ENCODE measurements at regions not wholly inside any gene's neighbourhood (a gene's known extent, or its start where the extent isn't known, plus 50 kb on each side); places are given as distances from the start of the nearest gene placed in this dataset.

DNA sequence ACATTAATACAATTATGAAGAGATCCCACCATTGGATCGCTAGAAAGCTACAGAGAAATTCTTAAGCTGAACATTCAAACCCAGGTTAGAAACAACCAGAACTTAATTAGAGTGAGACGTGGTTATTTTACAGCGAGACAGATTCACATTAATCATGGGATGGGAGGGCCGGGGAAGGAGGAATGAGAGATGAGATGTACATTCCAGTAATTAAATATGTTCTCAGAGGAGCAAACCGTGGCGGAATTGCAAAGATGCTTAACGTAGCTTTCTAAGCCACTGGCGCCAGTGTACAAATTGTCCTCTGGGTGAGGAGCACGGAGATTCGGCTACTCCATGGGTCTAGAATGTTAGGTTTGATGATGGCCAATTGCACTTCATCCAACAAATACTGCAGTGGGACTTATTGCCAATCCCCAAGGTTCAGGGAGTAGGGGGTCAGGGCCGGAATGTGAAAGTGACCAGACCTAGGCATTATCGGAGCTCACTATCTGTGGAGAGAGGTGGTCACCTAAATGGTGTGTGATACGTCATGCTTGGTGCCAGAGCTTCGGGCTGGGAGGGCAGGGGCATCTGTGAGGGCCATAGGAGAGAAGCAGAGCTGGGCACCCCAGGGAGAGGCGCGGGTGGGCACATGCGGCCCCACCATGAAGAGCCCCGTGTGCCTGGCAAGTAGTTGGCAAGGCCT lies 114.7 kb downstream of the EDN3 start:
- Histone ChIP-seq H3K36me3 (ENCODE audit: control insufficient read depth, insufficient read depth, low read length) (no peaks in the 10 kb centered on the region), H3K9me3 (ENCODE audit: control insufficient read depth, low read depth, low read length) (no peaks in the 10 kb centered on the region), H3K4me3 (ENCODE audit: low read length) (no peak overlapping the region), H3K27ac (ENCODE audit: low read length) (no peak overlapping the region), H3K27me3 (ENCODE audit: control insufficient read depth, insufficient read depth, low read length) (peaks cover 17% of the 10 kb centered on the region), H3K4me1 (ENCODE audit: control insufficient read depth, insufficient read depth, low read length) (no peaks in the 10 kb centered on the region)
- no peak for DNase-seq
- no CpG with 5 or more reads among the region's 18 CpGs for WGBS (ENCODE audit: insufficient coverage, low lambda C conversion rate)

DNA sequence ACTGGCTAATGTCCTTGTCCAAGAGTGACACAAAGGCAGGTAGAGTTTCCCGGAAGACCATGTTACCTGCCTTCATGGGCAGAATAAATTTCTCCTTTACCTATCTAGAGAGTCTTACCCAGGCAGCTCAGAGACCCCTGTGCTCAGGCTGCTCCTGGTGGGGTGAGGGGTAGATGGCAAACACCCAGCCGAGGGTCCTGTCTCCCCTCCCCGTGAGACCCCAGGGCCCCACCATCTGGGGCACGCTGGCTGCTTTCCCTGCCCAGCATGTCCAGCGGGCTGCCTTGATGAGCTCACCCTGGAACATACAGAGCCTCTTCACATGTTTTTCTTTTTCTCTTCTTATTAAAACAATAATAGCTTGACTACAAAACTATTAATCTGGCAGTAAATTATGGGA lies 116.5 kb downstream of the EDN3 start:
- Histone ChIP-seq H3K4me3 (ENCODE audit: low read length) (no peak overlapping the region), H3K4me1 (ENCODE audit: control insufficient read depth, insufficient read depth, low read length) (no peaks in the 10 kb centered on the region), H3K36me3 (ENCODE audit: control insufficient read depth, insufficient read depth, low read length) (no peaks in the 10 kb centered on the region), H3K9me3 (ENCODE audit: control insufficient read depth, low read depth, low read length) (no peaks in the 10 kb centered on the region), H3K27ac (ENCODE audit: low read length) (no peak overlapping the region), H3K27me3 (ENCODE audit: control insufficient read depth, insufficient read depth, low read length) (peaks cover 17% of the 10 kb centered on the region)
- WGBS (ENCODE audit: insufficient coverage, low lambda C conversion rate), result no CpG with 5 or more reads among the region's 5 CpGs
- no peak for DNase-seq

DNA sequence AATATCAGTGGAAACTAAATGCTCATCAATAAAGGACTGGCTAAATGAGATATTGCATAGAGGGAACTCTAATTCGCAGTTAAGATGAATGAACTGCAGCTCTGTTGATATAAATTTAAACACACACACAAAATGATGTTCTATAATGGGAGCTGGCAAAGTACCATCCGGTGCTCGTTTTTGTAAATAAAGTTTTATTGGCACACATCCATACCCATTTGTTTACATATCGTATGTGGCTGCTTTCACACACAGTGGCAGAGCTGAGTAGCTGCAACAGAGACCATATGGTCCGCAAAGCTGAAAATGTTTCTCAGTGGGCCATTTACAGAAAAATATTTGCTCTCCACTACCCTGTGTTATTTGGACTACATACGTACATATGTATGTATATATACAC lies 120.7 kb downstream of the EDN3 start:
- WGBS (ENCODE audit: insufficient coverage, low lambda C conversion rate), result 47% methylated on average over 2 of the region's 6 CpGs
- peaks cover 8% of the 10 kb centered on the region for H3K4me1 ChIP-seq (ENCODE audit: control insufficient read depth, insufficient read depth, low read length)
- peaks cover 10% of the 10 kb centered on the region for H3K27me3 ChIP-seq (ENCODE audit: control insufficient read depth, insufficient read depth, low read length)
- DNase-seq, result no peak
- no peak overlapping the region for H3K4me3 ChIP-seq (ENCODE audit: low read length)
- no peak overlapping the region for H3K27ac ChIP-seq (ENCODE audit: low read length)
- H3K36me3 ChIP-seq (ENCODE audit: control insufficient read depth, insufficient read depth, low read length), result no peaks in the 10 kb centered on the region
- H3K9me3 ChIP-seq (ENCODE audit: control insufficient read depth, low read depth, low read length), result no peaks in the 10 kb centered on the region

DNA sequence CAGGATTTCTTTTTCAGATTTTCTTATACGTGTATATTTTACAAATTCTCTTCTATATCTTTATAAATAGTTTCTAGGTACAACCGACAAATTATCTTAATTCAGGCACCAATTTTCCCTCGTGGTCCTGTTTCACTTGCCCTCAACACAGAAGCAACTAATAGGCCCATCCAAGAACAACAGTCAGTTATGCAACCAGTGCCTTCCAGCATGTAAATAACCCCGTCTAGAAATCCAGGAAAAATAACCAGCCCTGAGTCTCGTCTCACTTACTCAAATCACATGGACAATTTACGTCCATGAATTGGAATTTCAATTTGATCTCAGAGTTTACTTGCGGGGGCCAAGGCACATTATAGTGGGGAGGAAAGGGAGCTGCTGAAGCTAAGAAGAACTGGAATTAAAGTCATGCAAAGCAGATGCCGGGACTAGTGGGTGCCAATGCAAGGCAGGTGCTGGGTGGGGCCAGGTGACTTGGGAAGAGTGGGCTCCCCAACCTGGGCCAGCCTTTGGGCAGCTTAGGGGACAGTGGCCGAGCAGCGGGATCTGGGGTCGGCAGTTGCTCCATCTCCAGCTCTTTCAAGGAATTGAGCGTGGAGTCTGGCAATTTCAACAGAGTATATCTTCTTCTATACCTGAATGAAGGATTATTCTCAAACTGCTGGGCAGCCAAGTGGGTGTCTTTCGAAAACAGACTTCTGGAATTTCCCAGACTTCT lies 121.7 kb downstream of the EDN3 start:
- Histone ChIP-seq H3K27ac (ENCODE audit: low read length) (no peak overlapping the region), H3K4me1 (ENCODE audit: control insufficient read depth, insufficient read depth, low read length) (peaks cover 8% of the 10 kb centered on the region), H3K27me3 (ENCODE audit: control insufficient read depth, insufficient read depth, low read length) (peaks cover 7% of the 10 kb centered on the region), H3K4me3 (ENCODE audit: low read length) (no peak overlapping the region), H3K9me3 (ENCODE audit: control insufficient read depth, low read depth, low read length) (no peaks in the 10 kb centered on the region), H3K36me3 (ENCODE audit: control insufficient read depth, insufficient read depth, low read length) (no peaks in the 10 kb centered on the region)
- no peak for DNase-seq
- WGBS (ENCODE audit: insufficient coverage, low lambda C conversion rate), result 83% methylated on average over 4 of the region's 13 CpGs

DNA sequence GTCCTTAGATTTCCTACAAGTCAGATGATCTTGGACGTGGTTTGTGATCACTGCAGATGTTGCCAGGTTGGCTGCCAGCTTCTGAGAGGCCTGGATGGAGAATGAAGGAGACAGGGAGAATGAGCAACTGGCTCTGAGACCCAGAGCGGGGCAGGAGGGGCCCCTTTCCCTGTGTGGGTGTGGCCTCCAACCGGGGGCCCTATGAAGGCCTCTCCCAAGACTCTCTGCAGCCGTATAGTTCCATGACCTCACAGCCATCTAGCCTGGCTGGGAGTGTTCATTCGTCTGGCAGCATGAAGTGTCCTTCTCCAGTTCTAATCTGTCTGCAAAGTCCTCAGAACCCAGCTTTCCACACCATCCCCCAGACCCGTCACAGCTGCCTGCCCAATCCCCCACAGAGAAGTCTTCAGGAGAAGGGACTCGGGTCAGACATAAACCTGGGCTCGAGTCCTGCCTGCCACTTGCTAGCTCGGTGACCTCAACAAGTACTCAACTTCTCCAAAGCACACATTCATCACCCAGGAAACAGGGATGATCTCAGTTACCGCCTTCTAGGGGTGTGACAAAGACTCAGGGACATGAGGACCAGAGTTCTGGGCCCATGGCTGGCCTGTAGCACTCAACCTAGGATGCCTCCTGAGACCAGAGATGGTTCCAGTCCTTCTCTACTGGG lies 122.6 kb downstream of the EDN3 start:
- Histone ChIP-seq H3K4me1 (ENCODE audit: control insufficient read depth, insufficient read depth, low read length) (peaks cover 8% of the 10 kb centered on the region), H3K36me3 (ENCODE audit: control insufficient read depth, insufficient read depth, low read length) (no peaks in the 10 kb centered on the region), H3K27me3 (ENCODE audit: control insufficient read depth, insufficient read depth, low read length) (peaks cover 5% of the 10 kb centered on the region), H3K27ac (ENCODE audit: low read length) (peak overlapping the region; percentile 38), H3K9me3 (ENCODE audit: control insufficient read depth, low read depth, low read length) (no peaks in the 10 kb centered on the region), H3K4me3 (ENCODE audit: low read length) (no peak overlapping the region)
- WGBS (ENCODE audit: insufficient coverage, low lambda C conversion rate), result no CpG with 5 or more reads among the region's 10 CpGs
- peak; percentile 67 to 85 for DNase-seq

DNA sequence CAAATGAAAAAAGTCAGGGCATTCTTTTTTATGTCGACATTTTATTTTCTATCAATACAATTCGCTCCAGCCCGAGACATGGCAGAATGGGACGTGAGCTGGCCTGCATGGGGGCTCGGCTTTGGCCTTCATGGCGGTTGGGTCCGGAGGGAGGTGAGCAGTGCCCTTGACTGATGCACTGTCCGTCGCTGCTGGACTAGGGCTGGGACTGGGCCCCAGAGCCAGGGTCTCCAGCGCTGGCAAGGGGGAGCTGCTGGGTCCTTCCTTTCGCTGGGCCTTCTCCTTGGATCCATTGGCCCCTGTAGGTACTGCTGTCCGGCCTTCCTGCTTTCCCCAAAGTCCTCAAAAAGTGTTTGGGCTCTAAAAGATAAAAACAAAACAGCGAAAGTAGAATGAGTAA lies 124.6 kb downstream of the EDN3 start:
- no peaks in the 10 kb centered on the region for H3K36me3 ChIP-seq (ENCODE audit: control insufficient read depth, insufficient read depth, low read length)
- WGBS (ENCODE audit: insufficient coverage, low lambda C conversion rate), result 0% methylated on average over 1 of the region's 13 CpGs
- no peak for DNase-seq
- H3K9me3 ChIP-seq (ENCODE audit: control insufficient read depth, low read depth, low read length), result no peaks in the 10 kb centered on the region
- H3K27me3 ChIP-seq (ENCODE audit: control insufficient read depth, insufficient read depth, low read length), result no peaks in the 10 kb centered on the region
- H3K27ac ChIP-seq (ENCODE audit: low read length), result no peak overlapping the region
- H3K4me3 ChIP-seq (ENCODE audit: low read length), result no peak overlapping the region
- peaks cover 8% of the 10 kb centered on the region for H3K4me1 ChIP-seq (ENCODE audit: control insufficient read depth, insufficient read depth, low read length)

DNA sequence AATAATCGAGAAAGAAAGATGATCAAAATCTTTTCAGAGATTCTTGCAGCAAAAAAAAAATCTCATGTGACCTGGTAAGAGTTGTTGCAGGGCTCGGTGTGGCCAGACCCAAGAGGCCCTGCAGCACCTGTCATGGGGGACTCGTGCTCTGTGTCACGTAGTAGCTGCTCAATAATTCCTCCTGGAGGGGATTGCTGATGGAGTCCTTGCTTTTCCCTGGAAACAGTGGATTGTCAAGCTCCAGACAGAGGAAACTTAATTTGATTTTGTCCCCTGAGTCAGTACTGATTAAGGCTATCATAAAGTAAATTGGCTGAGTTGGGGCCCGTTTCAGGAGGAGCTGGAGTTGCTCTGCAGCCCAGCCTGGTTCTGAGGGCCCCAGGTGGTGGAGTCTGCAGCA lies 125.2 kb downstream of the EDN3 start:
- Histone ChIP-seq H3K4me1 (ENCODE audit: control insufficient read depth, insufficient read depth, low read length) (peaks cover 8% of the 10 kb centered on the region), H3K27me3 (ENCODE audit: control insufficient read depth, insufficient read depth, low read length) (no peaks in the 10 kb centered on the region), H3K36me3 (ENCODE audit: control insufficient read depth, insufficient read depth, low read length) (no peaks in the 10 kb centered on the region), H3K27ac (ENCODE audit: low read length) (no peak overlapping the region), H3K9me3 (ENCODE audit: control insufficient read depth, low read depth, low read length) (no peaks in the 10 kb centered on the region), H3K4me3 (ENCODE audit: low read length) (no peak overlapping the region)
- WGBS (ENCODE audit: insufficient coverage, low lambda C conversion rate), result no CpG with 5 or more reads among the region's 5 CpGs
- no peak for DNase-seq

DNA sequence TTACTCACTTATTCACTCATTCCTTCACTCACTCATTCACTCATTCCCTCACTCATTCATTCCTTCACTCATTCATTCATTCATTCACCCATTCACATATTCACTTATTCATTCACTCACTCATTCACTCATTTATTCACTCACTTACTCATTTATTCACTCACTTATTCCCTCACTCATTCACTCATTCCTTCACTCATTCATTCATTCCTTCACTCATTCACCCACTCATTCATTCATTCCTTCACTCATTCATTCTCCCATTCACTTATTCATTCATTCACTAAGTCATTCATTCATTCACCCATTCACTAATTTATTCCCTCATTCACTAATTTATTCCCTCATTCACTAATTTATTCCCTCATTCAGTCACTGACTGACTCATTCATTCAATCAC lies 127.6 kb downstream of the EDN3 start:
- no peak overlapping the region for H3K4me3 ChIP-seq (ENCODE audit: low read length)
- H3K9me3 ChIP-seq (ENCODE audit: control insufficient read depth, low read depth, low read length), result no peaks in the 10 kb centered on the region
- H3K27me3 ChIP-seq (ENCODE audit: control insufficient read depth, insufficient read depth, low read length), result peaks cover 4% of the 10 kb centered on the region
- DNase-seq, result no peak
- H3K36me3 ChIP-seq (ENCODE audit: control insufficient read depth, insufficient read depth, low read length), result no peaks in the 10 kb centered on the region
- H3K4me1 ChIP-seq (ENCODE audit: control insufficient read depth, insufficient read depth, low read length), result peaks cover 8% of the 10 kb centered on the region
- no peak overlapping the region for H3K27ac ChIP-seq (ENCODE audit: low read length)

DNA sequence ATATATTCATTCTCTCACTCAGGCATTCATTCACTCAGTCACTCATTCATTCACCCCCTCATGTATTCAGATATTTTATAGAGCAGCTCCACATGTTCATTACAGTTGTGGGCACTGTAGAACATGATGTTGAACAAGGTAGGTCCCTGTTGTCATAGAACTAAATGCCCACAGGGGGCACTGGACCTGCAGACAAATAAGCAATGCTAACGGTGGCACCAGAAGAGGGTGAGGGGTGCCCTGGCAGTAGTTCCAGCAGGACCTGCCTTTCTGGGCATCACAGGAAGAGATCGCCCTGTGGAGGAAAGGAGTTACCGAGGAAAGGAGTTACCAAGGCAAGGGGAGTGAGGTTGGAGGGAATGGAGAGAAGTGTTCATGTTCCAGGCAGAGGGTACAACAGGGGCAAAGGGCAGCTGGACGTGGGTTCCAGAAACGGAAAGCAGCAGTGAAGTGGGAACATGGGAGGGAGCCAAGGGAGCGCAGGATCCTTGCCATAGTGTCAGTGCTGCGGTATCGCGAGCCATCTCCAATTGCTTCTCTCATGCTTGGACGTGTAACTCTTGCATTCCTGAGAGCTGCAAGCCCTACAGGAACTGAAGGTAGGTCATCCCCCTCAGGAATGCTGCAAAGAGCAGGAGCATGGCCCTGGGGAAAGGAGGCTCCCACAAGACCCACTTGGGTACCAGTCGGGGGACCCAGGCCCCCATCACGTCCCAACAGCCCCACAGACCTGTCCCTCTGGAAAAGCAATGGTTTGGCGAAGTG lies 128.2 kb downstream of the EDN3 start:
- Histone ChIP-seq H3K9me3 (ENCODE audit: control insufficient read depth, low read depth, low read length) (no peaks in the 10 kb centered on the region), H3K36me3 (ENCODE audit: control insufficient read depth, insufficient read depth, low read length) (no peaks in the 10 kb centered on the region), H3K4me3 (ENCODE audit: low read length) (no peak overlapping the region), H3K27ac (ENCODE audit: low read length) (no peak overlapping the region), H3K4me1 (ENCODE audit: control insufficient read depth, insufficient read depth, low read length) (peaks cover 2% of the 10 kb centered on the region), H3K27me3 (ENCODE audit: control insufficient read depth, insufficient read depth, low read length) (peaks cover 4% of the 10 kb centered on the region)
- no peak for DNase-seq
- WGBS (ENCODE audit: insufficient coverage, low lambda C conversion rate), result 100% methylated on average over 2 of the region's 13 CpGs

DNA sequence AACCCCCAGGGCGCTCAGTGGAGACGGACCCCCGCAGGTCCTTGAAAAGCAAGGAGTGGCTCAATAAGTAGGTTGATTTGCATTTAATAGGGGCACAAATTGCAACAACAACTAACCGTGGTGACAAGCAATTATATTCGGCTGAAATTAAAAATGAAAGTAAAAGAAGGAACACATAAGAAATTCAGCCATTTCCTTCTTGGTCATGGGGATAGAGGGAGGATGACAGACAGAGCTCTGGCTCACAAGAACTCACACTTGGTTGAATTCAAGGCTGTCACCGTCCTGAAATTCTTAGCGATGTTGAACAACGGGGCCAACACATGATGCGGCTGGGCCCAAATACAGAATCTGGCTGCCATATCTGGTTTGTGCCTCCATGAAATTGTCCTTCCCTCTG lies 129.0 kb downstream of the EDN3 start:
- Histone ChIP-seq H3K36me3 (ENCODE audit: control insufficient read depth, insufficient read depth, low read length) (no peaks in the 10 kb centered on the region), H3K4me1 (ENCODE audit: control insufficient read depth, insufficient read depth, low read length) (no peaks in the 10 kb centered on the region), H3K9me3 (ENCODE audit: control insufficient read depth, low read depth, low read length) (no peaks in the 10 kb centered on the region), H3K4me3 (ENCODE audit: low read length) (no peak overlapping the region), H3K27ac (ENCODE audit: low read length) (no peak overlapping the region), H3K27me3 (ENCODE audit: control insufficient read depth, insufficient read depth, low read length) (peaks cover 4% of the 10 kb centered on the region)
- DNase-seq, result no peak
- 73% methylated on average over 2 of the region's 9 CpGs for WGBS (ENCODE audit: insufficient coverage, low lambda C conversion rate)
